HG02870 (cell line): ENCODE measurements at regions not wholly inside any gene's neighbourhood (a gene's known extent, or its start where the extent isn't known, plus 50 kb on each side); places are given as distances from the start of the nearest gene placed in this dataset.

Experiments used
- ATAC-seq: cut with Tn5 transposase; IDR thresholded peaks from one replicate; pipeline ENCODE4 v1.9.1; 2021; ENCODE audit warnings: mild to moderate bottlenecking, moderate library complexity; ENCODE audit not compliant: unreplicated experiment

DNA sequence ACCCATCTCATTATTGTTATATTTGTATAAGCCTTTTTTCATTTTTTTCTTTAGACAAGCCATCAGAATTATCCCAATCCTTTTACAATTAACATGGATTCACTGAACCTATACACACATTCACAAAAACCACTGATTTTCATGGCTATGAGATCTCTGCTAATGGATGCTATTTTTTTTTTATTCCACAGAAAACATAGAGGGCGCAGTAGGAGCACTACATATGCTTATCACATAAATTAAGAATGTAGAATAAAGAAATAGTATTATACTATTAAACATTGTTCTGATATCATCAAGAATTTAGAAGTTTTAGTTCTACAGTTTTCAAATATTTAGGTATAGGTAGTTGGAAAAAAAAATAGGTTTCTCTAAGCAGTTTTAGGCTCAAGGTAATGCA is 1477.4 kb downstream of the ARAP2 start:
- no peak for ATAC-seq

DNA sequence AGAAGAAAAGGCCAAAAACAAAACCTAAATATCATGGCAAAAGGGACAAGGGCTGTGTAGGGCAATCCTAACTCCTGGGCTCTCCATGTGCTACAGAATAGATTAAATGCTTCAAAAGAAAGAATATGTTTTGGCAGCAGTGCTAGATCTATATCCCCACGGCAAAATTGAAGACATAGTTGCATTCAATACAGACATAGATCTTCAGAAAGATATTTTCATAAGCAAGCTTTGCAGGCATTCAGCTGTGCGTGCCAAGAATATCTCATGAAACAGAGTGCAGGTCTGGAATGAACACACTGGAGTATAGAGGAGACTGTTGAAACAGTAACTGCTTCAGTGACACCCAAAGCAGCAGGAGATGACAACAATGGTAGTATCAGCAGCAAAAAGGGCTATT is 1476.9 kb downstream of the ARAP2 start:
- no peak for ATAC-seq

DNA sequence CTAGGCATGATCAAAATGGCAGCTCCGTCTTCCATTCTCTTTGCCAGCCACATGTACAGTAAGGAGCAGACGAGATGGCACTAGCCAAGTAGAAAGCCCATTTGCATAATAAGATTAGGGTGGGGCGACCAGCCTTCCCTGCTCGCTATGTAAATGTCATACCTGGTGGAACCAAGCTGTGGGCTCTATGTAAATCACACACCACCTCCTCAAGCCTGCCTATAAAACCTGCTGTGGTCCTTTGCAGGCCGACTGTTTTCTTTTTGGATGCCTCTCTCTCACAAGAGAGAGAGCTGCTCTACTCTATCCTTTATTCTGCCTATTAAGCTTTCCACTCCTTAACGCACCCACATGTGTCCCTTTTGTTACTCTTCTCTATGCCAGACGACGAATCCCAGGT is 1472.7 kb downstream of the ARAP2 start:
- no peak for ATAC-seq

DNA sequence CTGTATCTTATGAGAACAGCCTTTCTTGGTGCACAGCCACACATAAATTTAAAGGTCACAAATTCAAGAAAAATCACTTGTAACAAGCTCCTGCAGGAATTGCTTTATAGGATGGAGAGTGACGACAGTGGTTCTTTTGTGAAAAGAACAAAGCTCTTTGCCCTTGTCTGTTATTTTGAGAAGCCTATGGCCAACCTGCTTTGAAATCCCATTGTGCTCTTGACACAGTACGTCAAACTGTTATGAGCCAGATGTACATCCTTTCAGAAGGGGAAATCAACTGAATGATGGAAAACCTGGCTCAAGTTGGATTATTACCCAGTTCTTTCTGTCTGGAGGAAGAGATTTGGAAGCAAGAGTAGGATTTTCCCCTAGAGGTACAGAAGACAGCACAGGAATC is 1454.2 kb downstream of the ARAP2 start:
- no peak for ATAC-seq

DNA sequence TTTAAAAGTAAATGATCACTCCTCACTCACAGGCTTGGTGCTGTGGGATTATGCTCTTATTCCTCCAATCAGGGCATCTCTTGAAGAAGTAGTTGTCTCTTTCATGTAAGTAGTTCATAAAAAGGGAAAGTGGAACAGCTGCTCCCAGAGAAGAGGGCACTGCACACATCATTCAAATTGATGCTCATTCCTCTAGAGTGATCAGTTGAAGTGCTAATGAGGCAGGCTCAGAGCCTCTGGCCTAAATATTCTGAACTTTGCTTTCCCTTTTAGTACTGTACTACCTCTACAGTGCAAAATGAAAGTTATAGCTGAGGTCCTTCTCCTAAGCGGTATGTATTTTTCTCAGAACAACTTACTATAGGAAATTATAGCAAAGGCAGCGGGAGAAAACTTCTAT is 1453.1 kb downstream of the ARAP2 start:
- no peak for ATAC-seq

DNA sequence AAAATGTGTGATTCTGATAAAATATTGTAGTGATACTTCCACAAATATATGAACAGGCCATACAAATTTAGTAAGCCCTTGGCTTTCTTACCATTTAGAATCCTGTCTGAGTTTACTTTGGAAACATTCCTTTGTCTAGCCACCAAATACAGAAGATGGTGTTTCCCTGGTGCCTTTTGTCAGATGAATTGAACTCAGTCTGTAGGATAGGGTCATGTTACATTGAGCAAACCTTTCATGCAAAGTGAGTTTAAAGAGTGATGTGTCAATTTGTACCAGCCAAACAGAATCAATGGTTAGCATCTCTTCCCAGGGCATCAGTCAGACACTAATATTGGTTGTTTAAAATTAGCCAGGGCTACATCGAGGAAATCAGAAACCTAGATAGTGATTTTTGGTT is 1443.4 kb downstream of the ARAP2 start:
- ATAC-seq: no peak

DNA sequence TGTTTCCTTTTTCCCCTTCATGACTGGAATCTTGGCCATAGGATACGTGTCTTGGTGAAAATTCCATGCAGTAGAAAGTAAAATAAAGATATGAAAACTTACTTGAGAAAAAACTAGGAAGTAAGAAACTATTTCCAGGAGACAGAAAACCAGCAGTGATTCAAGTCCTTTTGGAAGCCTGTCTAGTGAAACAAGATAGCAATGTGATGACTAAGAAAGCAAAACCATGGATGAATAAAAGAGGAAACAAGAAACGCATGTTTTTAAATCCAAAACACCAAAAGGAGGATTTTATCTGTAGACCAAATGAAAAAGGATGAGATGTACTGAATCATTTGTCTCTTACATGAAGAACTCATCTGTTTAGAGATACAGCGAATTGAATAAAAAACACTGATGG is 1430.0 kb downstream of the ARAP2 start:
- no peak for ATAC-seq

DNA sequence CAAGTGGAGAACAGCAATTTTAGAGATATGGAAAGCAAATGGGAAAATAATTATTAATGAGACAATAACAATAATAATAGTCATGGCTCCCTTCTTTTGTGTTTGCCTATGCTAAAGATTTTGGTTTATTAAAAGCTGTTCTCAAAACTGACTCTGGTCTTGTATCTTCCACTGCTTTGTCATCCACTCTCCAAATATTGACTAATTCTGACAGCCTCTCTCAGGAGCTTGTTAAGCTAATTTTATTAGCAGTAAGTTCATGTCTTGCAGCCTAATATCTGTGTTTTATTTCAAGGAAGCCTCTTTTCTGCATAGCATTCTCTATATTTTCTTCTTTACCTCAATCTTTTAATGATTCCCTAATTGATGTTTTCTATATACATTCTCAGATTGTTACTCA is 1419.8 kb downstream of the ARAP2 start:
- ATAC-seq: no peak

DNA sequence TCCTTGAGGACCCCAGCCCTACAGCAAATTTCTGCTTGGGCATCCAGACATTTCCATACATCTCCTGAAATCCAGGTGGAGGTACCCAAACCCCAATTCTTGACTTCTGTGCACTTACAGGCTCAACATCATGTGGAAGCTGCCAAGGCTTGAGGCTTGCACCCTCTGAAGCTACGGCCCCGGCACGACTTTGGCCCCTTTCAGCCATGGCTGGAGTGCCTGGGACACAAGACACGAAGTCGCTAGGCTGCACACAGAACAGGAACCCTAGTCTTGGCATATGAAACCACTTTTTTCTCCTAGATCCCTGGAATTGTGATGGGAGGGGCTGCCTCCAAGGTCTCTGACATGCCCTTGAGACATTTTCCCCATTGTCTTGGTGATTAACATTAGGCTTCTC is 1417.7 kb downstream of the ARAP2 start:
- no peak for ATAC-seq

DNA sequence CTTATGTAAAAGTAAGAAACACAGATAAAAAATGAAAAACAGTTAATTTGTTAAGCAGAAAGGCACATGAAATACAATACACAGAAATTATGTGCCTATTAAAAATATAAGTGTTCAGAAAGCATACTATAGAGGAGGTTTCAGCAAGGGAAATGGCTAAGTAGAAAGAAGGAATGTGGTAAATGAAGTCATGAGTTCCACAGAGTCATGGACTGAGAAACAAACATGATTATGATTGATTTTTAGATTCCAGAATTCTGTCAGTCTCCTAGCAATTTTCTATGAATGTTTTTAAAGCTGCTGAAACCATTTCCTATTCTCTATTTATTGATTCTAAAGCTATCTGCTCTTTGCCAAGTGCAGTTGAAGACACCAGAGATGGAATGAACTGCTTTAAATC is 1398.4 kb downstream of the ARAP2 start:
- ATAC-seq: no peak

DNA sequence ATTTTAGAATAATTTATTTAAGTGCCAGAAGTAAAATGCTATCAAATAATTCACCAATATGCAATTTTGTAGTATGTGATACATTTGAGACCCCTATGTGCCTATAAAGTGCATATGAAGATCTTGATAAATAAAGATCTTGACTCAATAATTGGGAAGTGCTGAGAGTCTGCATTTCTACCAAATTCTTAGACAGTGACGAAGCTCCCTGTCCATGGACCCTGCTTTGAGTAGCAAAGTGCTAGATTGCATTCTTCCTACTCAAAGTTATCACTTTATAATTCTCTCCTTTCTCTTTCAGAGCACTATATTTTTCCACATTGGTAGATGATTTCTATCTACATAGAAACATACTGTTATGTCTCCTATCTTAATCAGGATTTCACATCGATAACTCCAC is 1393.9 kb downstream of the ARAP2 start:
- no peak for ATAC-seq

DNA sequence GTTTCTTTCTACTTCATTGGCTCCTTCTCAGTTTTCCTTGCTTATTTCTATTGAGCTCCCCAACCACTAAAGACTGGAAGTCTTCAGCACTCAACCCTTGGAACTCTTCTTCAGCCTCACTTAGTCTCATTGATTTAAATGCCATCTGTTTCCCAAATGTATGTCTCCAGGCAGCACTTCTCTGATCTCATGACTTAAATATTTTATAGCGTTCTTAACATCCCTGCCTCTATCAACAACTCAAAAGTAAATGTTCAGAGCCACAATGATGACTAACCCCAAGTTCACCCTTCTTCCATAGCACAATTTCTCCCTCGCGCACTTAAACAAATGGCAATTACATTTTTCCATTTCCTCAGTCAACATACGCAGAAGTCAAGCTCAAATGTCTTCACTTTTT is 1393.3 kb downstream of the ARAP2 start:
- ATAC-seq: no peak

DNA sequence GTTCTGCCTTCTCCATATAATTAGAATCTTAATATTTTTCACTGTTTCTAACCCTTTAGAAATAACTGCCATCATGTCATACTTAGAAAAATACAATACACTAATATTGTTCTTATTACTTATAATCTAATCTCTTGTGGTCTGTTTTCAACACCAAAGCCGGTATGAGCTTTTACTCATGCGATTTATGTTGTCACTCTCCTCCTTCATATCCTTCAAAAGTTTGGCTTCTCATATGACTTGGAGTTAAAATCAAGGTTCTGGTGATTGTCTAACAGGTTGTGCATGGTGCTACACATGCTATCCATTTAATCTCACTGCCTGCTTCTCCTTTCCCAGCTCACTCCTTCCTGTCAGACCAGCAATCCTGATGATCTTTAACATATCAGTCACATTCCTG is 1392.9 kb downstream of the ARAP2 start:
- no peak for ATAC-seq

DNA sequence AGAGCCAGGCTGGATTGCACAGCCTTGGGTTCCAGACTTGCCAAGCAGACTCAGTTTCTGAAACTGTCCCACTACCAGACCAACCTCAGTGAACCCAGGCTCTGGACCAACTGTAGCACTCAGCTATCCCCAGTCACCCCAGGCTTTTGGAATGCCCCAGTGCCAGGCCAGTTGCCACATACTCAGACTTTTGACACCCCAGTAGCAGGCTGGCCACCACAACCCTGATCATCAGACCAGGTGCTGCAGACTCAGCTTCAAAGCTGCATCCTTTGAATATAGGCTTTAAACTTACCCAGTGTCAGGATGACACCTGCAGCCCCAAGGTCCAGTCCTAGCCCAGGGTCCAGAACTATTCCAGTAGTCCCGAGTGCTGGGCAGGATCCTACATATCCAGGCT is 1389.9 kb downstream of the ARAP2 start:
- ATAC-seq: no peak

DNA sequence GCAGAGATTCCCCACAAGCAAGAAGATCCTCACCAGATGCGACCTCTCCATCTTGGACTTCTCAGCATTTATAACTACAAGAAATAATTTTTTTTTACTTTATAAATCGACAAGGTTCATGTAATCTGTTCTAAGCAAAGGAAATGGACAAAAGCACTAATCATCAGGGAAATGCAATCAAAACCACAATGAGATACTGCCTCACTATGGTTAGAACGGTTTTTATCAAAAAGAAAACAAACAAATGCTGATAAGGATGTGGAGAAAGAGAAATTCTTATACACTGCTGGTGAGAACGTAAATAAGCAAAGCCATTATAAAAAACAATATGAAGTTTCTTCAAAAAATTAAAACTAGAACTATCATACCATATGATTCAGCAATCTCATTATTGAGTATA is 1382.6 kb downstream of the ARAP2 start:
- ATAC-seq: no peak

DNA sequence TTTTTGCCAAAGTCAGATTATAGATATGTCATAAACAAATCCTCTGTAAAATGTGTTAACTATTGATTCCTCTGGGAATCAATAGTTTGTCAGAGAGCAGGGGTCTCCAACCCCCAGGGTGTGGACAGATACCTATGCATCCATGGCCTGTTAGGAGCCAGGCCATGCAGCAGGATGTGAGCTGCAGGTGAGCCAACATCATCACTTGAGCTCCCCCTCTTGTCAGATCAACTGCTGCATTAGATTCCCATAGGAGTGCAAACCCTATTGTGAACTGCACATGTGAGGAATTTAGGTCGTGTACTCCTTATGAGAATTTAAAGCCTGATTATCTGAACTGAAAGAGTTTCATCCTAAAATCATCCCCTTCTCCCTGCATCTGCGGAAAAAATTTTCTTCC is 1365.4 kb downstream of the ARAP2 start:
- no peak for ATAC-seq

DNA sequence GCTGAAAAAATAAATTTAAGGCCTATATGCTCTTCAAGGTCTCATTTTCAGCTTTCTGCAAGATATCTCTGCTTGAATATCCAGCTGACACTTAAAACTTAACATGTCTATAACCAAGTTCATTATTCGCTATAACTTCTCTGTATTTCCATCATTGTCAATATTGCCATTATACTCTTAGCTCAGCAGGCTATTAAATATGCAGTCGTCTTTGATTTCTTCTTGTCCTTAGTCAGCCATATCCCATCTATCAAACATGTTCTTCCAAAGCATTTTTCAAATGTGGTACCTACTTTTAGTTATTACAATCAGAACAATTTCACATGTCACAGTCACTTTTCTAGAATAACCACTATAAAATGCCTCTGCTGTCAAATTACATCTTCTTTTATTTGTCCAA is 1364.1 kb downstream of the ARAP2 start:
- no peak for ATAC-seq

DNA sequence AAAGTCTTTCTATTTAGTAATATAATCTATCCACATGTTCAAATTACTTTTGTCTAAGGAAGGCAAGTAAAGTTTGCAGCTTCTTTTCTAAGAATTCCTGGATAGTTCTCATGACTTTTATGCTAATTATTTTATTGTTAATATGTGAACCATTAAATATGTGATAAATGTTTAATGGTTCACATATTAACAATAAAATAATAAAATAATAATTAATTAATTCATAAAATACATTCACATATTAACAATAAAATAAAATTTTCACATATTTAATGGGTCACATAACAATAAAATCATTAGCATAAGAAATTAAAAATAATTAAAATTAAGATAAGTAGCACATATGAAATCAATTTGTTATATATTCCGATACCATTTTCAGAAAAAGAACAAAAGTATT is 1352.4 kb downstream of the ARAP2 start:
- no peak for ATAC-seq

DNA sequence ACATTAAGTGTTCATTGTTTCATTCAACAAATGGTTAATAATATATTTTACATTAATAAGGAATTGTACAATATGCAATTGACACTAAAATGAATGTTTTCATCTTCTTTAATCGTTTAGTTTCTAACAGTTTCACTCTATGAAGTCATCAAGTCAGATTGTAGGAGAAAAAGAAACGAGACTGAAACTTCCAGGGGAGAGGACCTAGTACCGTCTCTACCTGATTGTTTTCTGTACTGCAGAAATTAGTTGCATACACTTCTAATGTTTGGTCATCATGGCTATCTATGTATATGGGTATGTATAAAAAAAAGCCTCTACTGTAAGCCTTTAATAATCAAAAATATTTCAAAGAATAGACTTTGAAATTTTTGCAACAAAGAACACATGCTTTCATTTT is 1350.9 kb downstream of the ARAP2 start:
- ATAC-seq: no peak

DNA sequence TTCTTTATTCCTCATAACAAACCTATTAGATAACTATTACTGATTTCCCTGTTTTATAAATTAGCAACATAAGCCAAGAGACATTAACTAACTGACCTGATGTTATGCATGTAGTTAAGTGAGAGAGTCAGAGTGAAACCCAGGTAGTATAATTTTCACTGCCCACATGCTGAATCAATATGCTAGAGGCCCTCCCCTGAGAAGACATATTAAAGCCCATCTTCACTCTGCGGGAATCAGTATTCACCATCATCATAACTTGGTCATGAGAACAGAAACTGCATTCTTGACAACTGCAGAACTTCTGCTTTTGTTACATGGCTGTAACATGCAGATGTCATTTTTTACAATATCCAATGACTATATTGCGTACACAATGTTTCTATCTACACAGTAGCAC is 1324.3 kb downstream of the ARAP2 start:
- ATAC-seq: no peak

DNA sequence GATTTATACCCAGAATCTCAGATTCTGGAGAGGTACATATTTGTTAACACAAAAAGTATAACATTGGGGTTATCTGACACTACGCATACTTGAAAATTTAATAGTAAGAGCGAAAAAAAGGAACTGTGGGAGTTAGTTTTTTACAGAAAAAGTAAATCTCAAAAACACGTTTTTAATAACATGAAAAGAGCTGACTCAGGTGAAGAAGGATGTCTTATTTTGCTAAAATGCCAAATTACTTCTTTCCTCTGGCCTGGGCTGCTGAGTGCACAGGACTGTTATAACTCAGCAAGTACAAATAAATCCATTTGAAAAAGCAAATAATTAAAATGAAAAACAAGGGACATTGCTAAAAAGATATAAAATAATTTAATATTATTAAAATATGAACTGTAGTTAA is 1322.9 kb downstream of the ARAP2 start:
- ATAC-seq: no peak

DNA sequence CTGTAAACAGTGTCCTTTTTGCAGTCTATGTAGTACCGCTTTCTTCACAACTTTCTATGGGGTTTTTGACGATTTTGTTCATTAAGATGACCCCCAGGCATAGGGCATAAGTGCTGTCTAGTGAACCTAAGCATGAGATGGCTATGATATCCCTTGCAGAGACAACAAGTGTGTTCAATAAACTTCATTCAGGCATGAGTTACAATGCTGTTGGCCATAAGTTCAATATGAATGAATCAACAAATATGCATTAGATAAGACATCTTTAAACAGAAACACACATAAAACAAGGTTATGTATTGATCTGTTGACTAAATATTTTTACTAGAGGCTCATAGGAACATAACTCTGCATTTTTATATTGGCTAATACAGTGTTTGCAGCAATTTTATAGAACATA is 1322.0 kb downstream of the ARAP2 start:
- ATAC-seq: no peak

DNA sequence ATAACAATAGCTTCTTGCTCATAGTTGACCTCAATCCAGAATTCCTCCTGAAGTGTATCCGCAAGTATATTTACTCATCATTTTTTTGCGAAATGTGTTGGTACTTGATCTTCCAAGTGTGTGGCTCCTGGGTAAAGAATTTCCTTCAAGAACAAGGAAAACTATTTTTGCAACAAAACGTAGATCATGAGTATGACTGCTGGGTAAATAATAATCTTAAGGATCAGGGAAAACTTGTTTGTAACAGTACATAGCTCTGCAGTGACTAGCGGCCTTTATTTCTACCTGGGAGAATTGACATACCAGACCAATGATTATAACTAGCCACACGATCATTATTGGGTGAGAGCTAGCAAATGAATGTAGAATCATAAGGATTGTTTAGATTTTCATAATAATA is 1311.7 kb downstream of the ARAP2 start:
- ATAC-seq: no peak

DNA sequence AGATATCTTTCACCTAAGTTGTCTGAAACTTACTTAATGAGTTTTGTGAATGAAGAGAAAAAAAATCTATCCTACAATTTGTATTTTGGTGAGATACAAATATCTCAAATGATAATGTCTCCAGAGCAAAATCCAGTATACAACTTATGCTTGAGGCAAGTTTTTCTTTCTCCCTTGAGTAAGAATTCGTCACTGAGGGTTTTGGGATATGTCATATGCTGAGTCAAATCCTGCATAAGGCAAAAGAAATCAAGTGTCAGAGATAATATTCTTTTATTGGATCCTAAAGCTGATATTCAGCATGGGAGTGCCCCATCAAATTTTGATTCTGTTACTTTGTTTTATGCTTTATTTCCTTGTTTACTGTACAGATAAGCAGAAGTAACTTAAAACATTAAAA is 1308.6 kb downstream of the ARAP2 start:
- no peak for ATAC-seq
